HEK293 (cell line): ENCODE measurements at regions not wholly inside any gene's neighbourhood (a gene's known extent, or its start where the extent isn't known, plus 50 kb on each side); places are given as distances from the start of the nearest gene placed in this dataset.
"Not testable (repeated sequence)": the region's sequence is repeated elsewhere in the genome, so short reads cannot be mapped to it uniquely, and the experiment has no call there.

ENCODE experiments used
- ZBTB48 ChIP-seq: fragments of 450-650 bp; formaldehyde crosslinking; IDR thresholded peaks from 2 replicates; pipeline ENCODE4 v1.5.1; 2016; ENCODE audit warnings: missing biosample characterization, missing genetic modification characterization
- ZBTB7A ChIP-seq: fragments of 450-650 bp; formaldehyde crosslinking; IDR thresholded peaks from 2 replicates; pipeline ENCODE4 v1.5.1; 2016; ENCODE audit warnings: low read depth, missing biosample characterization, missing genetic modification characterization
- ZNF248 ChIP-seq: fragments of 450-650 bp; formaldehyde crosslinking; IDR thresholded peaks from 2 replicates; pipeline ENCODE4 v1.5.1; 2017; ENCODE audit warnings: missing biosample characterization, missing genetic modification characterization
- ZNF311 ChIP-seq: fragments of 450-650 bp; formaldehyde crosslinking; IDR thresholded peaks from 2 replicates; pipeline ENCODE4 v1.5.1; 2017; ENCODE audit warnings: missing biosample characterization, missing genetic modification characterization, borderline replicate concordance
- TF ChIP-seq, protein P1 (sequence below): fragments of 450-650 bp; formaldehyde crosslinking; IDR thresholded peaks from 2 replicates; pipeline ENCODE4 v1.5.1; 2016; ENCODE audit warnings: missing biosample characterization, missing genetic modification characterization
- TF ChIP-seq, protein P2 (sequence below): sonication (generic); formaldehyde crosslinking; IDR thresholded peaks from 2 replicates; pipeline ENCODE4 v1.8.1; 2022; ENCODE audit warnings: mild to moderate bottlenecking, moderate library complexity, missing genetic modification reagents
- TF ChIP-seq, protein P3 (sequence below): fragments of 450-650 bp; formaldehyde crosslinking; IDR thresholded peaks from 2 replicates; pipeline ENCODE4 v1.5.1; 2017; ENCODE audit warnings: missing biosample characterization, missing genetic modification characterization

DNA sequence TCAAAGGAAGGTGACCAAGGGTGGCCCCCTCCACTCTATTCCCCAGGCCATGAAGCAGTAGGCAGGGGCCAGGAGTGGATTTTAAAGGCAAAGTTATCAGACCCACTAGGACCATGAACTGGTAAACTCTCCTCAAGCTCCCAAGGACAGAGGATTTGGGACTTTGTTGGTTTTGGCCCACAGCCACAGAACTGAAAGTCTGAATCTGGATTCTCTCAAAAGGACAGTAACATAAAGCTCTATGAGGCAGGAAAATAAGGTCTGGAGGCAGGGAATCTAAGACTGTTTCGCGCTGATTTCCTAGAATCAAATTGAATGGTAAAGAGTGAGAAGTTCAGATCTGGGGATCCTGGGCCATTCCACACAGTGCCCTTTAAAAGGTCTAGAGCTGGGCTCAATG lies 91.3 kb upstream of the C2CD4B start:
- TF ChIP-seq, protein P1, sequence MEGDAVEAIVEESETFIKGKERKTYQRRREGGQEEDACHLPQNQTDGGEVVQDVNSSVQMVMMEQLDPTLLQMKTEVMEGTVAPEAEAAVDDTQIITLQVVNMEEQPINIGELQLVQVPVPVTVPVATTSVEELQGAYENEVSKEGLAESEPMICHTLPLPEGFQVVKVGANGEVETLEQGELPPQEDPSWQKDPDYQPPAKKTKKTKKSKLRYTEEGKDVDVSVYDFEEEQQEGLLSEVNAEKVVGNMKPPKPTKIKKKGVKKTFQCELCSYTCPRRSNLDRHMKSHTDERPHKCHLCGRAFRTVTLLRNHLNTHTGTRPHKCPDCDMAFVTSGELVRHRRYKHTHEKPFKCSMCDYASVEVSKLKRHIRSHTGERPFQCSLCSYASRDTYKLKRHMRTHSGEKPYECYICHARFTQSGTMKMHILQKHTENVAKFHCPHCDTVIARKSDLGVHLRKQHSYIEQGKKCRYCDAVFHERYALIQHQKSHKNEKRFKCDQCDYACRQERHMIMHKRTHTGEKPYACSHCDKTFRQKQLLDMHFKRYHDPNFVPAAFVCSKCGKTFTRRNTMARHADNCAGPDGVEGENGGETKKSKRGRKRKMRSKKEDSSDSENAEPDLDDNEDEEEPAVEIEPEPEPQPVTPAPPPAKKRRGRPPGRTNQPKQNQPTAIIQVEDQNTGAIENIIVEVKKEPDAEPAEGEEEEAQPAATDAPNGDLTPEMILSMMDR (tag by site-specific recombination), result not testable (repeated sequence)
- TF ChIP-seq, protein P2, sequence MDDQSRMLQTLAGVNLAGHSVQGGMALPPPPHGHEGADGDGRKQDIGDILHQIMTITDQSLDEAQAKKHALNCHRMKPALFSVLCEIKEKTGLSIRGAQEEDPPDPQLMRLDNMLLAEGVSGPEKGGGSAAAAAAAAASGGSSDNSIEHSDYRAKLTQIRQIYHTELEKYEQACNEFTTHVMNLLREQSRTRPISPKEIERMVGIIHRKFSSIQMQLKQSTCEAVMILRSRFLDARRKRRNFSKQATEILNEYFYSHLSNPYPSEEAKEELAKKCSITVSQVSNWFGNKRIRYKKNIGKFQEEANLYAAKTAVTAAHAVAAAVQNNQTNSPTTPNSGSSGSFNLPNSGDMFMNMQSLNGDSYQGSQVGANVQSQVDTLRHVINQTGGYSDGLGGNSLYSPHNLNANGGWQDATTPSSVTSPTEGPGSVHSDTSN (CRISPR knock-in tag), result not testable (repeated sequence)
- not testable (repeated sequence) for TF ChIP-seq ZBTB48 (tag by site-specific recombination); ZBTB7A; ZNF311 (tag by site-specific recombination); ZNF248
- TF ChIP-seq, protein P3, sequence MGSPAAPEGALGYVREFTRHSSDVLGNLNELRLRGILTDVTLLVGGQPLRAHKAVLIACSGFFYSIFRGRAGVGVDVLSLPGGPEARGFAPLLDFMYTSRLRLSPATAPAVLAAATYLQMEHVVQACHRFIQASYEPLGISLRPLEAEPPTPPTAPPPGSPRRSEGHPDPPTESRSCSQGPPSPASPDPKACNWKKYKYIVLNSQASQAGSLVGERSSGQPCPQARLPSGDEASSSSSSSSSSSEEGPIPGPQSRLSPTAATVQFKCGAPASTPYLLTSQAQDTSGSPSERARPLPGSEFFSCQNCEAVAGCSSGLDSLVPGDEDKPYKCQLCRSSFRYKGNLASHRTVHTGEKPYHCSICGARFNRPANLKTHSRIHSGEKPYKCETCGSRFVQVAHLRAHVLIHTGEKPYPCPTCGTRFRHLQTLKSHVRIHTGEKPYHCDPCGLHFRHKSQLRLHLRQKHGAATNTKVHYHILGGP, result not testable (repeated sequence)
